ENCODE measurements at regions not wholly inside any gene's neighbourhood (a gene's known extent, or its start where the extent isn't known, plus 50 kb on each side); places are given as distances from the start of the nearest gene placed in this dataset.
"Not testable (repeated sequence)": the region's sequence is repeated elsewhere in the genome, so short reads cannot be mapped to it uniquely, and the experiment has no call there.

GRCh38 chr6:81977486-81977885, 225.0 kb upstream of the TENT5A start:
- in situ Hi-C loops (cut with MboI; ENCODE audit: low sequenced_read_pairs) = no loop called here

- in situ Hi-C loops (cut with MboI; ENCODE audit: low sequenced_read_pairs) = loop anchor here (25.0 kb wide), 1 partner anchor 208 kb away; the partner anchor contains the start of gene TENT5A
These were observed 217.3 kb upstream of the TENT5A start for GRCh38 chr6:81969814-81970213.

- in situ Hi-C loops (cut with MboI; ENCODE audit: low sequenced_read_pairs) = loop anchor here (25.0 kb wide), 1 partner anchor 207 kb away; the partner anchor contains the start of gene TENT5A
These were observed 216.5 kb upstream of the TENT5A start for GRCh38 chr6:81969011-81969410.

DNA sequence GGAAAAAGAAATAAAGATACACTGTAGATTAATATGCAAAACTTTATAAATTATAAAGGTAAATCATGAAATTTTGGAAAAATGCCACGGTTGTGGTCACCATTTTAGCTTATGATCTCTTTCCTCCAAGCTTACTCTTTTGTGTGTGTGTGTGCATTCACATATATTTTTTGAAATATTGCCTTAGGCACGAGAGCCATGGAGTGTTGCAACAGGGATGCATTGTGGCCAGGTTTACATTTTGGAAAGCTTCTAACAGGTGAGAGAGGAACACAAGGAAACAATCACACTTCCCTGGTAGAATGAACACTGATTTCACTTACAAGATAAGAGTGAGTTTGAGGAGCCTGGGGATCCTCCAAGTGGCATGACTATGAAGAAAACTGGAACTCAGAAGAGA, 214.5 kb upstream of the TENT5A start:
- in situ Hi-C loops (cut with MboI; ENCODE audit: low sequenced_read_pairs) = loop anchor here (25.0 kb wide), 1 partner anchor 205 kb away; the partner anchor contains the start of gene TENT5A

DNA sequence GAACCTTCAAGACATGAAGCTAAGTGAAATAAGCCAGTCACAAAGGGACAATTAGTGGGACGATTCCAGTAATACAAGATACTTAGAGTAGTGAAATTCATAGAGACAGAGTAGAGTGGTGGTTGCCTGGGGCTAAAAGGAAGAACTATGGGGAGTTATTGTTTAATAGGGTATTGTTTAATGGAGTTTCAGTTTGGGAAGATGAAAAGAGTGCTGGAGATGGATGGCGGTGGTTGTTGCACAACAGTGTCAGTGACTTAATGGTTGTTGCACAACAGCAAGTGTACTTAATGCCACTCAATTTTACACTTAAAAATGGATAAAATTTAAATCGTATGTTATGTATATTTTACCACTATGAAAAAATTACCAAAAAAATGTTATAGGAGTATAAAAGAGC, 209.7 kb upstream of the TENT5A start:
- in situ Hi-C loops (cut with MboI; ENCODE audit: low sequenced_read_pairs) = loop anchor here (25.0 kb wide), 1 partner anchor 200 kb away; the partner anchor contains the start of gene TENT5A

DNA sequence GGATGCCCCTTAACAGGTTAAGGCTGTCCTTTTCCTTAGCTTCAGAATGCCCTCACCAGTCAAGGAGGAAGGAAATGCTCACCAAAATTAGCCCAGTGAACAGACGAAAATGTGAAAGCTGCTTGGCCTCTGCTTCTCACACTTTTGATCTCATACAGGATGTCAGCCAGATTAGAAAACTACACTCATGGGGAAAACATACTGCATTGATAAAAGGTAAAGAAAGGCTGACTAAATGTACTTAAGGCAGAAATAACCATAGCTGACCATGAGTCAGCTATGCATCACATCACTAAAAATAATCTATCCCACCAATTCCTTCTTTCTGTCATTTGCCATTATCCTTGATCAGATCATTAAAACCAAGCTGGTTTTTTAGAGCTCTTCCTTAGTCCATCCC, 198.4 kb upstream of the TENT5A start:
- in situ Hi-C loops (cut with MboI; ENCODE audit: low sequenced_read_pairs) = loop anchor here (25.0 kb wide), 1 partner anchor 189 kb away; the partner anchor contains the start of gene TENT5A

DNA sequence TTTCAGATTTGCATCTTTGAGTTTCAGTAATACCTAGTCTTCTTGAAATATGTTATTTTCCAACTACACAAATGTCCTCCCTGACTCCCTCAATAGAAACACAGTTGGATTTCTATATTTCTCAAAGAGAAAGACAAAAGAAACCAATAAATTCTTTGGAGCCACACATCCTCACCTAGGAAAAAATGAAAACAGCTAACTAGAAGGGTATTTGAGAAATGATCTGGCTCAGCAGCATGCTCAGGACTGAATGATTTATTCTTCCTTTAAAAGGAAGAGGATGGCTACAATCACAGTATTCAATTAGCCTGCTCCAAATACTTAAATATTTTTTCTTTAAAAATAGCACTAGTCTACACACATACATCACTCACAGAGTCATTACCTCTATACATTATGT, 196.4 kb upstream of the TENT5A start:
- in situ Hi-C loops (cut with MboI; ENCODE audit: low sequenced_read_pairs) = no loop called here

DNA sequence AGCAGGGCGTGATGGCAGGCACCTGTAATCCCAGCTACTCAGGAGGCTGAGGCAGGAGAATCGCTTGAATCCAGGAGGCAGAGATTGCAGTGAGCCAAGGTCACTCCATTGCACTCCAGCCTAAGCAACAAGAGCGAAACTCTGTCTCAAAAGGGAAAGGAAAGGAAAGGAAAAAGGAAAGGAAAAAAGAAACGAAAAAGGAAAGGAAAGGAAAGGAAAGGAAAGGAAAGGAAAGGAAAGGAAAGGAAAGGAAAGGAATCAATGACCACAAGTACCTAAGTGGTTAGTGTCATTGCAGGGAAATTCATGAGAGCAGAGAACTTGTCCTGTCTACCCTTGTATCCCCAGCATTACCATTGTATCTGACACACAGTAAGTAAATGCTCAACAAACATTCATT, 195.7 kb upstream of the TENT5A start:
- in situ Hi-C loops (cut with MboI; ENCODE audit: low sequenced_read_pairs) = not testable (repeated sequence)

DNA sequence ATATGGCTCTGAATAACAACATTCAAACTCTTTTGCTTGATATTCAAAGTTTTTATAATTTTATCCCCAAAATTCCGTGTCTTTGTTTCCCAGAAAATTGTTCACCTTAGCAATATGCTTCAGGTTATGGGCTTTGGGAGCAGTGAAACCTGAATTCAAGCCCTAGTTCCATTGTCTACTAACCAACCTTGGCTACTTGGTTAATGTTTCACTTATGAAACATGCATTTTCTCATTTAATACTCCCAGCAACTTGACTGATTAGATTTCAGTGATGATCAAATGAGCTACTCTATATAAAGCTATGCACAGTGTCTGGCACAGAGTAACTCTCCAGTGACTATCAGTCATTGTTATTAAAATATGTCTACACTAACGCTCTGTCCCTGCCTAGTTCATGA, 192.2 kb upstream of the TENT5A start:
- in situ Hi-C loops (cut with MboI; ENCODE audit: low sequenced_read_pairs) = no loop called here

DNA sequence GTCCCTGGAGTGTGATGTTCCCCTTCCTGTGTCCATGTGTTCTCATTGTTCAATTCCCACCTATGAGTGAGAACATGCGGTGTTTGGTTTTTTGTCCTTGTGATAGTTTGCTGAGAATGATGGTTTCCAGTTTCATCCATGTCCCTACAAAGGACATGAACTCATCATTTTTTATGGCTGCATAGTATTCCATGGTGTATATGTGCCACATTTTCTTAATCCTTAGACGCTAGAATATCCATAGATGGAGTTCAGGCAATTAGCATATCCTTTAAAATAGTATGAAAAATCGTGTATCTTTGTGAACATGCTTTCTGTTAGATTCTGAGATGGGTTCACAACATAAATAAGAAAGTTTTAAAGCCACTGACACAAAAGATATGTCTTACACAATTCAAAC, 190.4 kb upstream of the TENT5A start:
- in situ Hi-C loops (cut with MboI; ENCODE audit: low sequenced_read_pairs) = not testable (repeated sequence)

DNA sequence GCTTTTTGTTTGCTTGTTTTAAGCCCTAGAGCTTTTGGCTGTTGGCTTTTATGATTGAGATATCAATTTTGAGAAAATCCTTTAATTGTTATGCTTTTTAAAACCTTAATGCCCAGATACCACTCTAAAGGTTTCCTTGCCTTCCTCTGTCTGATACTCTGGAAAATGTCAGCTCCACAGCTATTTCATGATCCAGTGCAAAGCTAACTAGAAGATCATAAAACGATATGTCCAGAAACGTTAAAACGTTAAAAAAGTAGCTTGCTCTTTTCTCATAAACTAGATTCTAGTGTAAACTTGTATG, 189.5 kb upstream of the TENT5A start:
- in situ Hi-C loops (cut with MboI; ENCODE audit: low sequenced_read_pairs) = no loop called here

DNA sequence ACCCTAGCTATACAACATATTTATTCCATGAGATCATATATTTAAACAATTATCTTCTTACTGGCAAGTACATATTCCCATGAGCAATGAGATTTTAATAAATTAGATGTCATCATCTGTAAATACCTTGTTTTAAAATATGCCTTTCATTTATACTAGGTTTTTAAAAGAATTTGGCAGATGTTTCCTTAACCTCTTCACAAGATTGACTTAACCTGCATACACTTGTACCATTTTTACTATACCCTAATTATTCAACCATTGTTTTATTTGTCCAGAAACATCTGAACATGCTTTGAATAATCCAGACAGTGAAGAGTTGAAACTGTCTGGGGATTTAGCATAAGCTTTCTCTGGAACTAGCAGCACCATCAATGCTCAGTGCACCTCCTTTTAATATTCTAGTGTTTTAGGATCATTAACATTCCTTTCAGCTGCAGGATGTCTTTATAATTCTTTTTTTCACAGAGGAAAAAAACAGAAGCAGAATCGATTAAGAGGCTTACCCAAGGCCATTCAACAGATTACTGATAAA, 188.0 kb upstream of the TENT5A start:
- in situ Hi-C loops (cut with MboI; ENCODE audit: low sequenced_read_pairs) = no loop called here

DNA sequence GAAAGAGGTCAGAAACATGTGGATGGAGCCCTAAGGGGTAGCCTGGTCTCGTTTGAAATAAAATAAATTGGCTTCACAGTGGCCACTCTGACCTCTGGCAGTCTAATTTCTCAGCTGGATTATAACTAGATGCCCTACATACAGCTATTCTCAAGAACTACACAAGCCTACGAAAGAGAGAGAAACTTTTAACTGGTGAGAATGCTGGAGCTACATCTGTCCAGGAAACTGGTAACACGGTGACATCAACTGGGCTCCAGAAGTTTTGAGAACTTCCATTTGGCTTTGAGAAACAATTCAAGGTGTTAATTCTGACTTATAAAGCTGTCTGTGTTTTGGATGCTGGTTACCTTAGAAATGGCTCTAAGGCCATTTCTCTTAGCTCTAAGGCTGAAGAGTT, 187.3 kb upstream of the TENT5A start:
- in situ Hi-C loops (cut with MboI; ENCODE audit: low sequenced_read_pairs) = no loop called here

DNA sequence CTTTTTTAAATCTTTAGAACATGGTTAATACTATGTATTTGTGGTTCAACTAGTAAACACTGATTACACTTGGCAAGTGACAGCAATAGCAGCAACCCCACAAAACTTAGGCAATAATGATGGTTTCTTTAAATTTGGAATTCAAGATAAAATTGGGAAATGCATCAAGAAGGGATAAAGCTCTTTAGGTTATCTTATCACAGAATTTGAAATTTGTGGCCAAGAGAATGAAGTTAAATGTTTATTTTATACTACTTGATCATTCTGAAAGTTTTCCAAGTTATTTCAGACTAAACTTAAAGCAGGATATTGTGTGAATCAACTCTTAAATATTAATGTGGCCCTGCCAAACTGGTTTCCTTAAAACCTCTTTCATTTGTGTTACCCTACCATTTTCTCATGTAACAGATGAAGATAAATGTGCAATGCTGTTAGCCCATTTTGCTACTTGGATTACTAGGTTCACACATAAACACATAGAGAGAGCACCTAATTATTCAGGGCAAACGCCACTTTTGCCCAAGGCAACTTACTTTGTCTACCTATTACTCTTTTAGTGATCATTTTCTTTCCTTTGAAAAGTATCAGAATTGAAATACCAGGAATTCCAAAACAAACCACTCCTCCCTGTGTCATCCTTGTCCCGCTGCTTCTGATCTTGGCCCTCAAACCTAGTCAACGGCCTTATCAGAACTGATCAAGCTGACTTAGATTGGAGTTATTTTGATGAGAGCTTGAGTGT, 186.7 kb upstream of the TENT5A start:
- in situ Hi-C loops (cut with MboI; ENCODE audit: low sequenced_read_pairs) = no loop called here

GRCh38 chr6:81938014-81938856, 185.8 kb upstream of the TENT5A start:
- in situ Hi-C loops (cut with MboI; ENCODE audit: low sequenced_read_pairs) = no loop called here

- in situ Hi-C loops (cut with MboI; ENCODE audit: low sequenced_read_pairs) = no loop called here
These were observed 184.9 kb upstream of the TENT5A start for GRCh38 chr6:81937296-81937937.

- in situ Hi-C loops (cut with MboI; ENCODE audit: low sequenced_read_pairs) = no loop called here
These were observed 182.5 kb upstream of the TENT5A start for GRCh38 chr6:81934936-81935335.

DNA sequence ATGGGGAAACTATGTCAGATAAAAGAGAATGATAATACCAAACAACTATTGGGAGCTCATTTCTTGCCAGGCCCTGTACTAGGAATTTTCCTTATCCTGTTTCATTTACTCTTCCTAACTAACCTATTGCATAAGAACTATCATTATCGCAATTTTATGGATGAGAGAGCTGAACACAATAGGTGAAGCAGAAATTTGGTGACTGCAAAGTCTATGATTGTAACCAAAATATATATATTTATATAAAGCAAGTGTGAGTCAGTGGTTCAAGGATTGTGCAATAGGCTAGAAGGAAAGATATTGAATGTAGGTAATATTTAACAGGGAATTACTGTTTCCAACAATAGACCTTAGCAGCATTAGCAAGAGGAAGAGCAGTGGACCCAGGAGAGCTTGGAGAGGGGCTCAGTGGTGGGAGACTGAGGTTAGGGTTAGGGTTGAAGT, 181.1 kb upstream of the TENT5A start:
- in situ Hi-C loops (cut with MboI; ENCODE audit: low sequenced_read_pairs) = no loop called here

- in situ Hi-C loops (cut with MboI; ENCODE audit: low sequenced_read_pairs) = no loop called here
These were observed 180.6 kb upstream of the TENT5A start for GRCh38 chr6:81933089-81933488.

DNA sequence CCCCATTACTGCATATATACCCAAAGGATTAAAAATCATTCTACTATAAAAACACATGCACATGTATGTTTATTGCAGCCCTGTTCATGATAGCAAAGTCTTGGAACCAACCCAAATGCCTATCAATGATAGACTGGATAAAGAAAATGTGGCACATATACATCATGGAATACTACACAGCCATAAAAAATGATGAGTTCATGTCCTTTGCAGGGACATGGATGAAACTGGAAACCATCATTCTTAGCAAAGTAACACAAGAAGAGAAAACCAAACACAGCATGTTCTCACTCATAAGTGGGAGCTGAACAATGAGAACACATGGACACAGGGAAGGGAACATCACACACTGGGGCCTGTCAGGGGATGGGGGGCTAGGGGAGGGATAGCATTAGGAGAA, 180.0 kb upstream of the TENT5A start:
- in situ Hi-C loops (cut with MboI; ENCODE audit: low sequenced_read_pairs) = not testable (repeated sequence)

DNA sequence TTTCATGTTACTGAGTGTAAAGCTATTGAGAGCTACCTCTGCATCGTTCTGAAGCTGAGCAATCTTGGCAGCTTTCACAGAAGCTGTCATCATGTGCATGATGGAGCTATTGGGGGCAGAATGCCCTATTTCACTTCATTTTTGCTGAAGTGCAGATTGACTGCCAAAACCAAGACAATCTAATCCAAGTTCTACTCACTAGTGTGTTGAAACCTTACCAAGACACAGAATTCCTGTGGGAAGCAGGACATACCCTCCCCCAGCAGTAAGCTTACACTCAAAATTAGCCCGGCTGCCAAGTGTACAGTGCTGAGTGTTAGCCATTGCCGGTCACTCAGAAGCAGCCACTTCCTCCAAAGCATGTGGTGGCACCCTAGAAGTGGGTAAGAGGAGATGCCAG, 177.3 kb upstream of the TENT5A start:
- in situ Hi-C loops (cut with MboI; ENCODE audit: low sequenced_read_pairs) = no loop called here

Measured in HL-60/S4 (cell line).